IgD-negative memory B cell (primary cell): ENCODE measurements at regions not wholly inside any gene's neighbourhood (a gene's known extent, or its start where the extent isn't known, plus 50 kb on each side); places are given as distances from the start of the nearest gene placed in this dataset.

Source experiments
- H3K27ac Mint-ChIP-seq, 3 donors: one replicate each; pipeline ENCODE4 v1.8.0; 2020 to 2022; ENCODE audit warnings: mild to moderate bottlenecking in 3 of 3, mixed read lengths in 3 of 3, moderate library complexity in 1 of 3
- H3K27me3 Mint-ChIP-seq: one replicate; pipeline ENCODE4 v1.8.0; 2021; ENCODE audit warnings: mixed read lengths
- H3K36me3 Mint-ChIP-seq: one replicate; pipeline ENCODE4 v1.8.0; 2020; ENCODE audit warnings: mild to moderate bottlenecking, mixed read lengths
- H3K4me1 Mint-ChIP-seq, 3 donors: one replicate each; pipeline ENCODE4 v1.8.0; 2020 to 2022; ENCODE audit warnings: mixed read lengths in 3 of 3, mild to moderate bottlenecking in 1 of 3
- H3K4me3 Mint-ChIP-seq, 4 donors: one replicate each; pipeline ENCODE4 v1.8.0; 2020 to 2022; ENCODE audit warnings: mild to moderate bottlenecking in 4 of 4, mixed read lengths in 4 of 4, moderate library complexity in 3 of 4
- H3K9me3 Mint-ChIP-seq, 3 donors: one replicate each; pipeline ENCODE4 v1.8.0; 2020 to 2021; ENCODE audit warnings: mixed read lengths in 3 of 3, mild to moderate bottlenecking in 1 of 3

GRCh38 chr2:196331851-196332250, 160.5 kb upstream of the STK17B start:
- Mint-ChIP-seq H3K27me3 (peaks cover 1% of the 10 kb centered on the region), H3K4me3 (no peak overlapping the region), H3K4me1 (peaks cover 6 to 9% (median 7%) of the 10 kb centered on the region in 3 donors), H3K36me3 (no peaks in the 10 kb centered on the region), H3K27ac (no peak overlapping the region), H3K9me3 (no peaks in the 10 kb centered on the region)

GRCh38 chr2:196333397-196333796, 162.0 kb upstream of the STK17B start:
- no peak overlapping the region for H3K4me3 Mint-ChIP-seq
- no peaks in the 10 kb centered on the region for H3K36me3 Mint-ChIP-seq
- H3K27ac Mint-ChIP-seq = no peak overlapping the region
- H3K9me3 Mint-ChIP-seq = no peaks in the 10 kb centered on the region
- no peaks in the 10 kb centered on the region for H3K27me3 Mint-ChIP-seq
- H3K4me1 Mint-ChIP-seq = peaks cover 7 to 15% (median 15%) of the 10 kb centered on the region in 3 donors

- H3K4me3 Mint-ChIP-seq = no peak overlapping the region
- H3K27ac Mint-ChIP-seq = peak overlapping the region in 1 of 3 donors; percentile 43
- H3K9me3 Mint-ChIP-seq = no peaks in the 10 kb centered on the region
- peaks cover 7 to 15% (median 15%) of the 10 kb centered on the region in 3 donors for H3K4me1 Mint-ChIP-seq
- no peaks in the 10 kb centered on the region for H3K36me3 Mint-ChIP-seq
- no peaks in the 10 kb centered on the region for H3K27me3 Mint-ChIP-seq
Observed at GRCh38 chr2:196334710-196335109, 163.3 kb upstream of the STK17B start.

- no peaks in the 10 kb centered on the region for H3K36me3 Mint-ChIP-seq
- no peaks in the 10 kb centered on the region for H3K9me3 Mint-ChIP-seq
- H3K4me1 Mint-ChIP-seq = peaks cover 7 to 15% (median 15%) of the 10 kb centered on the region in 3 donors
- H3K27ac Mint-ChIP-seq = no peak overlapping the region
- no peak overlapping the region for H3K4me3 Mint-ChIP-seq
- H3K27me3 Mint-ChIP-seq = no peaks in the 10 kb centered on the region
Observed at GRCh38 chr2:196335221-196335634, 163.8 kb upstream of the STK17B start.

- no peaks in the 10 kb centered on the region for H3K36me3 Mint-ChIP-seq
Observed at GRCh38 chr2:196336207-196336606, 164.8 kb upstream of the STK17B start.

GRCh38 chr2:196336715-196337114, 165.3 kb upstream of the STK17B start:
- Mint-ChIP-seq H3K36me3 (no peaks in the 10 kb centered on the region), H3K9me3 (no peaks in the 10 kb centered on the region), H3K4me3 (peak overlapping the region in 1 of 4 donors; percentile 18), H3K4me1 (peaks cover 7 to 15% (median 15%) of the 10 kb centered on the region in 3 donors), H3K27me3 (no peaks in the 10 kb centered on the region), H3K27ac (peak overlapping the region in 1 of 3 donors; percentile 19)

More at GRCh38 chr2:196336207-196336606, 164.8 kb upstream of the STK17B start:
- Mint-ChIP-seq H3K27me3 (no peaks in the 10 kb centered on the region), H3K27ac (no peak overlapping the region), H3K4me3 (no peak overlapping the region), H3K9me3 (no peaks in the 10 kb centered on the region), H3K4me1 (peaks cover 7 to 15% (median 15%) of the 10 kb centered on the region in 3 donors)

GRCh38 chr2:196337208-196337953, 166.0 kb upstream of the STK17B start:
- Mint-ChIP-seq H3K4me1 (peaks cover 7 to 15% (median 15%) of the 10 kb centered on the region in 3 donors), H3K4me3 (peak overlapping the region in 1 of 4 donors; percentile 18), H3K27ac (no peak overlapping the region), H3K27me3 (no peaks in the 10 kb centered on the region), H3K36me3 (no peaks in the 10 kb centered on the region), H3K9me3 (no peaks in the 10 kb centered on the region)

GRCh38 chr2:196338440-196338839, 167.1 kb upstream of the STK17B start:
- H3K4me1 Mint-ChIP-seq = peaks cover 6 to 15% (median 15%) of the 10 kb centered on the region in 3 donors
- H3K27ac Mint-ChIP-seq = no peak overlapping the region
- no peaks in the 10 kb centered on the region for H3K27me3 Mint-ChIP-seq
- H3K36me3 Mint-ChIP-seq = no peaks in the 10 kb centered on the region
- H3K9me3 Mint-ChIP-seq = no peaks in the 10 kb centered on the region
- no peak overlapping the region for H3K4me3 Mint-ChIP-seq

- H3K9me3 Mint-ChIP-seq = no peaks in the 10 kb centered on the region
- peaks cover 4 to 14% (median 13%) of the 10 kb centered on the region in 3 donors for H3K4me1 Mint-ChIP-seq
Observed at GRCh38 chr2:196341277-196341841, 170.0 kb upstream of the STK17B start.

GRCh38 chr2:196344397-196344796, 173.0 kb upstream of the STK17B start:
- Mint-ChIP-seq H3K27me3 (no peaks in the 10 kb centered on the region), H3K9me3 (no peaks in the 10 kb centered on the region), H3K4me1 (peaks cover 0 to 2% (median 0%) of the 10 kb centered on the region in 3 donors), H3K27ac (no peak overlapping the region), H3K36me3 (no peaks in the 10 kb centered on the region), H3K4me3 (peak overlapping the region in 1 of 4 donors; percentile 1)

More at GRCh38 chr2:196341277-196341841, 170.0 kb upstream of the STK17B start:
- Mint-ChIP-seq H3K27me3 (no peaks in the 10 kb centered on the region), H3K36me3 (no peaks in the 10 kb centered on the region), H3K27ac (no peak overlapping the region), H3K4me3 (no peak overlapping the region)

GRCh38 chr2:196353717-196354116, 182.3 kb upstream of the STK17B start:
- H3K36me3 Mint-ChIP-seq = peaks cover 4% of the 10 kb centered on the region
- peaks cover 9 to 10% (median 10%) of the 10 kb centered on the region in 3 donors for H3K9me3 Mint-ChIP-seq
- no peak overlapping the region for H3K4me3 Mint-ChIP-seq
- no peak overlapping the region for H3K27ac Mint-ChIP-seq
- H3K4me1 Mint-ChIP-seq = peaks cover 0 to 2% (median 0%) of the 10 kb centered on the region in 3 donors
- H3K27me3 Mint-ChIP-seq = peaks cover 10% of the 10 kb centered on the region

GRCh38 chr2:196354186-196354585, 182.8 kb upstream of the STK17B start:
- H3K4me1 Mint-ChIP-seq = peaks cover 0 to 2% (median 0%) of the 10 kb centered on the region in 3 donors
- H3K27me3 Mint-ChIP-seq = peaks cover 10% of the 10 kb centered on the region
- no peak overlapping the region for H3K4me3 Mint-ChIP-seq
- no peak overlapping the region for H3K27ac Mint-ChIP-seq
- H3K36me3 Mint-ChIP-seq = peaks cover 4% of the 10 kb centered on the region
- peaks cover 9 to 10% (median 10%) of the 10 kb centered on the region in 3 donors for H3K9me3 Mint-ChIP-seq

- Mint-ChIP-seq H3K9me3 (peaks cover 8 to 11% (median 10%) of the 10 kb centered on the region in 3 donors), H3K4me1 (peaks cover 0 to 2% (median 0%) of the 10 kb centered on the region in 3 donors), H3K36me3 (peaks cover 4% of the 10 kb centered on the region), H3K27ac (no peak overlapping the region), H3K27me3 (peaks cover 7% of the 10 kb centered on the region), H3K4me3 (no peak overlapping the region)
Observed at GRCh38 chr2:196356332-196356731, 185.0 kb upstream of the STK17B start.

- Mint-ChIP-seq H3K27ac (no peak overlapping the region), H3K36me3 (peaks cover 1% of the 10 kb centered on the region), H3K4me3 (no peak overlapping the region), H3K27me3 (peaks cover 2% of the 10 kb centered on the region), H3K4me1 (peaks cover 0 to 1% (median 0%) of the 10 kb centered on the region in 3 donors), H3K9me3 (peaks cover 0 to 3% (median 0%) of the 10 kb centered on the region in 3 donors)
Observed at GRCh38 chr2:196360650-196361049, 189.3 kb upstream of the STK17B start.

GRCh38 chr2:196361606-196362326, 190.4 kb upstream of the STK17B start:
- H3K4me1 Mint-ChIP-seq = no peaks in the 10 kb centered on the region
- no peak overlapping the region for H3K4me3 Mint-ChIP-seq
- no peak overlapping the region for H3K27ac Mint-ChIP-seq
- H3K36me3 Mint-ChIP-seq = no peaks in the 10 kb centered on the region
- peaks cover 0 to 2% (median 0%) of the 10 kb centered on the region in 3 donors for H3K9me3 Mint-ChIP-seq
- H3K27me3 Mint-ChIP-seq = peaks cover 2% of the 10 kb centered on the region
